HepG2 (cell line): ENCODE measurements at regions not wholly inside any gene's neighbourhood (a gene's known extent, or its start where the extent isn't known, plus 50 kb on each side); places are given as distances from the start of the nearest gene placed in this dataset.

Experiments
- ATAC-seq: fragments of 200-7000 bp; cut with Tn5 transposase; 3 replicates; pipeline ENCODE4 v1.9.1; 2020; ENCODE audit warnings: mild to moderate bottlenecking, moderate library complexity
- BruUV-seq: library from RNA; stranded (reverse); fragments of 400-500 nt; replicated peaks from 2 replicates; lab custom pipeline; 2021; lab: Mats Ljungman, UMichigan
- CTCF ChIA-PET: fragments of 300-600 bp; formaldehyde crosslinking; extraction: SDS; loops from one replicate; lab custom pipeline; 2021; ENCODE audit warnings: low total read pairs, inconsistent platforms, low intra/inter-chr PET ratio; lab: Yijun Ruan, JAX
- POLR2A ChIA-PET: fragments of 350-600 bp; sonication (Branson Sonifier 250); formaldehyde crosslinking; loops from one replicate; lab custom pipeline; 2020; ENCODE audit warnings: antibody characterized with exemption, inconsistent platforms; lab: Yijun Ruan, JAX
- DNase-seq: peaks from one replicate; pipeline ENCODE4 v3.0.0-alpha.2; 2015; ENCODE audit warnings: low spot score
- FAIRE-seq: peaks from 3 replicates; lab custom pipeline; 2011; peaks lifted over from hg19 to GRCh38; lab: Jason Lieb, UNC
- H2AFZ ChIP-seq: one replicate; pipeline ENCODE4 v1.6.1; 2011; ENCODE audit warnings: low read length, inconsistent platforms
- H3K27ac ChIP-seq: fragments of 300-600 bp; 3 replicates; pipeline ENCODE4 v1.8.0; 2011; ENCODE audit warnings: mixed run types, mild to moderate bottlenecking, mixed read lengths, low read length, inconsistent platforms; ENCODE audit not compliant: insufficient read depth; ENCODE audit errors: extremely low read length
- H3K27me3 ChIP-seq, 2 experiments: fragments of 200-600 bp in 1 of 2; 2 replicates in 1 of 2; 3 replicates in 1 of 2; pipeline versions ENCODE4 v1.6.0 to v1.8.0; 2011; ENCODE audit warnings: low read length in 2 of 2, mild to moderate bottlenecking in 2 of 2, moderate library complexity in 2 of 2, inconsistent platforms in 1 of 2; ENCODE audit not compliant: insufficient read depth in 2 of 2, control insufficient read depth in 1 of 2
- H3K36me3 ChIP-seq, 2 experiments: fragments of 200-600 bp in 1 of 2; replicated peaks in 1 of 2; 2 replicates in 1 of 2; 3 replicates in 1 of 2; pipeline versions ENCODE4 v1.5.1 to v1.8.0; 2011; ENCODE audit warnings: low read length in 2 of 2, inconsistent platforms in 1 of 2; ENCODE audit not compliant: insufficient read depth in 2 of 2, control insufficient read depth in 1 of 2
- H3K4me1 ChIP-seq: 2 replicates; pipeline ENCODE4 v1.5.1; 2012; ENCODE audit warnings: low read length, inconsistent platforms; ENCODE audit not compliant: insufficient read depth
- H3K4me2 ChIP-seq: 2 replicates; pipeline ENCODE4 v1.6.0; 2011; ENCODE audit warnings: low read depth, low read length, inconsistent platforms
- H3K4me3 ChIP-seq, 3 experiments: fragments of 200-600 bp in 1 of 3; sonication (generic), shearing (Covaris generic) in 1 of 3; replicated peaks in 1 of 3; 2 replicates each; pipeline ENCODE4 v1.5.1; 2011 to 2016; ENCODE audit warnings: low read length in 3 of 3, inconsistent platforms in 2 of 3, low read depth in 2 of 3, mild to moderate bottlenecking in 2 of 3, control low read depth in 1 of 3, mixed read lengths in 1 of 3; ENCODE audit not compliant: insufficient read depth in 1 of 3
- H3K79me2 ChIP-seq: one replicate; pipeline ENCODE4 v1.6.1; 2011; ENCODE audit warnings: low read length, inconsistent platforms; ENCODE audit not compliant: insufficient read depth
- H3K9ac ChIP-seq: 2 replicates; pipeline ENCODE4 v1.6.0; 2011; ENCODE audit warnings: mild to moderate bottlenecking, low read depth, low read length, inconsistent platforms; ENCODE audit not compliant: insufficient read depth
- H3K9me3 ChIP-seq: 2 replicates; pipeline ENCODE4 v1.5.1; 2012; ENCODE audit warnings: mild to moderate bottlenecking, low read length
- H4K20me1 ChIP-seq: 2 replicates; pipeline ENCODE4 v1.6.0; 2011; ENCODE audit warnings: inconsistent platforms, mild to moderate bottlenecking, low read length, moderate library complexity; ENCODE audit not compliant: insufficient read depth
- AGO1 ChIP-seq: fragments of 200-400 bp; formaldehyde crosslinking; IDR thresholded peaks from 2 replicates; pipeline ENCODE4 v1.6.1; 2017; ENCODE audit warnings: mild to moderate bottlenecking, low read depth, low read length, moderate library complexity; ENCODE audit not compliant: poor library complexity, severe bottlenecking
- CBFB ChIP-seq: sonication (generic); formaldehyde crosslinking; IDR thresholded peaks from 2 replicates; pipeline ENCODE4 v1.4.0; 2020; ENCODE audit warnings: missing genetic modification reagents
- CHCHD3 ChIP-seq: sonication (generic); formaldehyde crosslinking; IDR thresholded peaks from 2 replicates; pipeline ENCODE4 v1.8.0; 2022; ENCODE audit warnings: mild to moderate bottlenecking, missing genetic modification reagents, moderate library complexity
- GATA4 ChIP-seq: sonication (generic); IDR thresholded peaks from 2 replicates; pipeline ENCODE4 v1.6.1; 2016; ENCODE audit warnings: antibody characterized with exemption, low read depth, borderline replicate concordance
- HMGA1 ChIP-seq: sonication (generic); formaldehyde crosslinking; conservative IDR thresholded peaks from 2 replicates; pipeline ENCODE4 v1.4.0; 2020; ENCODE audit warnings: missing genetic modification reagents
- KDM6A ChIP-seq: IDR thresholded peaks from 2 replicates; pipeline ENCODE4 v1.6.1; 2016; ENCODE audit warnings: low read depth
- KLF13 ChIP-seq: sonication (generic); formaldehyde crosslinking; IDR thresholded peaks from 2 replicates; pipeline ENCODE4 v1.4.0; 2020; ENCODE audit warnings: mild to moderate bottlenecking, missing genetic modification reagents
- NAIF1 ChIP-seq: sonication (generic); formaldehyde crosslinking; IDR thresholded peaks from 2 replicates; pipeline ENCODE4 v1.5.0; 2020; ENCODE audit warnings: mild to moderate bottlenecking, missing genetic modification reagents, borderline replicate concordance
- POLR2AphosphoS5 ChIP-seq: IDR thresholded peaks from 2 replicates; pipeline ENCODE4 v1.6.1; 2012; ENCODE audit warnings: low read depth, low read length
- REXO4 ChIP-seq: sonication (generic); formaldehyde crosslinking; IDR thresholded peaks from 2 replicates; pipeline ENCODE4 v1.8.0; 2022; ENCODE audit warnings: missing genetic modification reagents, mild to moderate bottlenecking, borderline replicate concordance
- SCMH1 ChIP-seq: sonication (generic); formaldehyde crosslinking; IDR thresholded peaks from 2 replicates; pipeline ENCODE4 v1.9.0; 2021; ENCODE audit warnings: missing genetic modification reagents, mild to moderate bottlenecking, borderline replicate concordance
- SIX1 ChIP-seq: sonication (generic); formaldehyde crosslinking; IDR thresholded peaks from 2 replicates; pipeline ENCODE4 v1.4.0; 2020; ENCODE audit warnings: missing genetic modification reagents, borderline replicate concordance
- THAP9 ChIP-seq: sonication (generic); formaldehyde crosslinking; IDR thresholded peaks from 2 replicates; pipeline ENCODE4; 2020; ENCODE audit warnings: missing genetic modification reagents, mild to moderate bottlenecking, borderline replicate concordance
- XBP1 ChIP-seq: sonication (generic); formaldehyde crosslinking; IDR thresholded peaks from 2 replicates; pipeline ENCODE4 v1.5.0; 2020; ENCODE audit warnings: missing genetic modification reagents
- ZFP37 ChIP-seq: sonication (generic); formaldehyde crosslinking; IDR thresholded peaks from 2 replicates; pipeline ENCODE4 v1.4.0; 2020; ENCODE audit warnings: missing genetic modification reagents, borderline replicate concordance
- ZNF431 ChIP-seq: sonication (generic); formaldehyde crosslinking; IDR thresholded peaks from 2 replicates; pipeline ENCODE4 v1.9.0; 2022; ENCODE audit warnings: missing genetic modification reagents, low read depth, mild to moderate bottlenecking, borderline replicate concordance
- ZNF678 ChIP-seq: sonication (generic); formaldehyde crosslinking; IDR thresholded peaks from 2 replicates; pipeline ENCODE4 v1.4.0; 2020; ENCODE audit warnings: mild to moderate bottlenecking, missing genetic modification reagents
- ZNF776 ChIP-seq: sonication (generic); formaldehyde crosslinking; IDR thresholded peaks from 2 replicates; pipeline ENCODE4 v1.4.0; 2020; ENCODE audit warnings: mild to moderate bottlenecking, missing genetic modification reagents
- WGBS: methylation state at CpG from one replicate; pipeline ENCODE4 v1.1.6; 2017; ENCODE audit warnings: low lambda C conversion rate; 5-methylcytosine and 5-hydroxymethylcytosine counted together
- in situ Hi-C: cut with HindIII; loops from 2 replicates; pipeline ENCODE4 v1.10.0; 2017; ENCODE audit warnings: low pct_unique_long_range_greater_than_20kb; ENCODE audit not compliant: extremely low pct_ligation_motif_present
- intact Hi-C: fragments of 100-400 bp; cut with micrococcal nuclease; formaldehyde crosslinking; loops from one replicate; pipeline ENCODE4 v1.10.0; 2022; ENCODE audit not compliant: unreplicated experiment

DNA sequence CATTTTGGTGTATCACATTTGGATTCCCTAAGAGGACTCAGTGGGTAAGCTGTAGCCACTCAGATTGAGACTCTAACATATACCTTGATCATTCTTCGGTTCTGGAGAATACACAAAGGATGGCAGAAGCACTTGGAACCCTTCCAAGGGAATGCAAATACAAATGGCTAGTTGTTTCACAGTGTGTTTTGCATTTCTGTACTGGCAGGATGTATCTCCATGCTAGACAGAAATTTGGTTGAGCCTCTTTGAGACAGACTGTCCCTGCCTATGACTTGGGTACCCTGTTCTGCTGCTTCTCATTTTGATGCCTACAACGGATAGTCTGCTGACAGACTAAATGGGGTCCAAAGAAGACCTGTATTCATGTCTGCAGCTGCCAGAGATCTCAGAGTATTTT, 273.5 kb downstream of the TMEM38B start:
- Histone ChIP-seq H4K20me1 (no peaks in the 10 kb centered on the region), H3K79me2 (no peaks in the 10 kb centered on the region), H3K4me1 (no peaks in the 10 kb centered on the region)
- BruUV-seq: no TSS peak
- 0% methylated on average over 2 of the region's 2 CpGs for WGBS
- in situ Hi-C loops: no loop called here
- TF ChIP-seq KLF13 (CRISPR knock-in tag) (no peak), THAP9 (CRISPR knock-in tag) (no peak), REXO4 (no peak), SCMH1 (no peak), CHCHD3 (no peak)
- TF ChIP-seq, all 625 proteins: peak for 0
- H2AFZ ChIP-seq: no peak overlapping the region
- H3K4me2 ChIP-seq: no peak overlapping the region
- H3K27me3 ChIP-seq: no peaks in the 10 kb centered on the region
- no peak overlapping the region for H3K9ac ChIP-seq
- no peak overlapping the region for H3K4me3 ChIP-seq
- no peak for ATAC-seq
- POLR2A ChIA-PET: no interaction called here
- CTCF ChIA-PET: no interaction called here
- no peak overlapping the region for H3K27ac ChIP-seq
- H3K36me3 ChIP-seq: no peaks in the 10 kb centered on the region
- intact Hi-C loops: no loop called here
- no peak for DNase-seq
- no peak for FAIRE-seq
- H3K9me3 ChIP-seq: no peaks in the 10 kb centered on the region

DNA sequence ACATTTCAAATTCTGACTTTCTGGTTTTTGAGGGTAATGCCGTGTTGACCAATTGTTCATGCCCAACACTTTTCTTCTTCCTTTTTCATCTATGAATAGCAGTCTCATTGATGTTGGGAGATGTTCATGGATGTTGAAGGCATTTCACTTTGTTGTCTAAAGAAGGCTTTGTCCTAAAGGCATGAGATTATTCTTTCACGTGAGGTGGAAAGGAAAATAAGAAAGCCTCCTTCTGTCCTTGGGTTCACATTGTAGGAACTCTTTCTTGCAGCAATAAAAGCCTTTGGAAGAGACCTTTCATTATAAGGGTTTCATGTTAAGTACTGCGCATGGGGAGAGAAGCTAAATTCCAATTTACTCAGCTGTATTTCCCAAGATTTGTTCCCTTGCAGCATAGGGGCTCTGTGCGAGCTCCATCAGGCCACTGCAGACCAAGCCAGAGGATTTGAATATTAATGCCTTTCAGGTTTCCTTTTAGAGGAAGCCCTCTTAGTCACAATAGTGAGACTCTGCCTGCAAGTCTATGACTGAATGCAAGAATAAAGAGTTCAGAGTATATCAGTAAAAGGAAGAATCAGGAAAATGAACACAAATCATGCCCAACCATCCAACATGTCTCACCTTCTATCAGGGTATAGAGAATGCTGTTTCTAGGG, 274.6 kb downstream of the TMEM38B start:
- ATAC-seq (no peak), FAIRE-seq (no peak), DNase-seq (no peak)
- no peaks in the 10 kb centered on the region for H3K9me3 ChIP-seq
- in situ Hi-C loops (no loop called here), intact Hi-C loops (no loop called here)
- no peaks in the 10 kb centered on the region for H3K27me3 ChIP-seq
- BruUV-seq: no TSS peak
- no peak overlapping the region for H3K4me3 ChIP-seq
- no peaks in the 10 kb centered on the region for H3K36me3 ChIP-seq
- 9% methylated on average over 4 of the region's 4 CpGs for WGBS
- no peaks in the 10 kb centered on the region for H4K20me1 ChIP-seq
- no peak overlapping the region for H3K9ac ChIP-seq
- H3K4me1 ChIP-seq: no peaks in the 10 kb centered on the region
- ChIA-PET POLR2A (no interaction called here), CTCF (no interaction called here)
- no peak overlapping the region for H3K4me2 ChIP-seq
- H3K27ac ChIP-seq: no peak overlapping the region
- H3K79me2 ChIP-seq: no peaks in the 10 kb centered on the region
- H2AFZ ChIP-seq: no peak overlapping the region
- TF ChIP-seq HMGA1 (CRISPR knock-in tag): no peak
- TF ChIP-seq ZNF776 (CRISPR knock-in tag): no peak
- TF ChIP-seq CBFB: no peak
- no peak for TF ChIP-seq POLR2AphosphoS5
- no peak for TF ChIP-seq KDM6A (CRISPR knock-in tag)
- TF ChIP-seq GATA4: no peak
- no peak for TF ChIP-seq AGO1
- TF ChIP-seq SIX1 (CRISPR knock-in tag): no peak
- no peak for TF ChIP-seq ZNF678 (CRISPR knock-in tag)
- no peak for TF ChIP-seq XBP1
- TF ChIP-seq ZNF431 (CRISPR knock-in tag): no peak
- no peak for TF ChIP-seq ZFP37 (CRISPR knock-in tag)
- no peak for TF ChIP-seq NAIF1
